HL-60 (cell line): ENCODE measurements at regions not wholly inside any gene's neighbourhood (a gene's known extent, or its start where the extent isn't known, plus 50 kb on each side); places are given as distances from the start of the nearest gene placed in this dataset.

Source experiments
- DNase-seq, 2 experiments: peaks; one replicate each; pipeline ENCODE4 v3.0.0-alpha.2; 2010 to 2020; ENCODE audit warnings: low read depth in 1 of 2, low spot score in 1 of 2
- H3K27ac ChIP-seq: fragments of 250-450 bp; sonication (Bioruptor Pico); replicated peaks from 2 replicates; pipeline ENCODE4 v1.5.1; 2020; ENCODE audit warnings: mild to moderate bottlenecking, moderate library complexity
- H3K27me3 ChIP-seq: fragments of 250-450 bp; sonication (Bioruptor Pico); 2 replicates; pipeline ENCODE4 v1.5.1; 2021; ENCODE audit warnings: mild to moderate bottlenecking, moderate library complexity; ENCODE audit not compliant: insufficient read depth, poor library complexity, severe bottlenecking
- H3K4me3 ChIP-seq: replicated peaks from 2 replicates; pipeline ENCODE4 v1.5.1; 2011; ENCODE audit warnings: mild to moderate bottlenecking, control low read depth, low read length; ENCODE audit not compliant: insufficient read depth
- CTCF ChIP-seq: IDR thresholded peaks from one replicate; pipeline ENCODE4 v1.5.1; 2011; ENCODE audit warnings: low read length, control low read depth, inconsistent platforms; ENCODE audit not compliant: insufficient read depth
- GABPA ChIP-seq: IDR thresholded peaks from 2 replicates; pipeline ENCODE4 v1.6.1; 2012; ENCODE audit warnings: low read depth
- POLR2AphosphoS5 ChIP-seq: IDR thresholded peaks from 2 replicates; pipeline ENCODE4 v1.6.1; 2012; ENCODE audit warnings: low read depth
- REST ChIP-seq: IDR thresholded peaks from 2 replicates; pipeline ENCODE4 v1.6.1; 2012; ENCODE audit warnings: low read depth; ENCODE audit not compliant: insufficient replicate concordance
- SPI1 ChIP-seq: IDR thresholded peaks from 2 replicates; pipeline ENCODE4 v1.6.1; 2012; ENCODE audit warnings: low read depth, mild to moderate bottlenecking, borderline replicate concordance

GRCh38 chr11:127600674-127601073 lies 600.1 kb upstream of the KIRREL3 start:
- no peak for TF ChIP-seq POLR2AphosphoS5
- DNase-seq: no peak
- H3K27ac ChIP-seq: no peak overlapping the region
- no peak overlapping the region for H3K4me3 ChIP-seq
- H3K27me3 ChIP-seq: no peaks in the 10 kb centered on the region

- H3K27ac ChIP-seq: no peak overlapping the region
- no peak for DNase-seq
- H3K27me3 ChIP-seq: no peaks in the 10 kb centered on the region
- TF ChIP-seq GABPA: no peak
- no peak for TF ChIP-seq CTCF
- no peak for TF ChIP-seq REST
- no peak for TF ChIP-seq POLR2AphosphoS5
- TF ChIP-seq SPI1: no peak
- no peak overlapping the region for H3K4me3 ChIP-seq
Observed at GRCh38 chr11:127598476-127598875, 597.9 kb upstream of the KIRREL3 start.

GRCh38 chr11:127596433-127596832 lies 595.9 kb upstream of the KIRREL3 start:
- no peak for TF ChIP-seq POLR2AphosphoS5
- TF ChIP-seq SPI1: no peak
- no peaks in the 10 kb centered on the region for H3K27me3 ChIP-seq
- H3K27ac ChIP-seq: no peak overlapping the region
- no peak overlapping the region for H3K4me3 ChIP-seq
- DNase-seq: no peak

- no peaks in the 10 kb centered on the region for H3K27me3 ChIP-seq
- no peak overlapping the region for H3K4me3 ChIP-seq
- no peak overlapping the region for H3K27ac ChIP-seq
- no peak for TF ChIP-seq POLR2AphosphoS5
- TF ChIP-seq SPI1: no peak
- TF ChIP-seq CTCF: no peak
- no peak for TF ChIP-seq REST
- no peak for TF ChIP-seq GABPA
- no peak for DNase-seq
Observed at GRCh38 chr11:127592371-127592770, 591.8 kb upstream of the KIRREL3 start.

GRCh38 chr11:127590314-127590713 lies 589.7 kb upstream of the KIRREL3 start:
- Histone ChIP-seq H3K27me3 (no peaks in the 10 kb centered on the region), H3K4me3 (no peak overlapping the region), H3K27ac (no peak overlapping the region)
- DNase-seq: no peak
- no peak for TF ChIP-seq GABPA
- TF ChIP-seq SPI1: no peak
- TF ChIP-seq CTCF: no peak
- no peak for TF ChIP-seq REST
